Dedifferentiated amniotic fluid mesenchymal stem cell (primary cell): ENCODE measurements at regions not wholly inside any gene's neighbourhood (a gene's known extent, or its start where the extent isn't known, plus 50 kb on each side); places are given as distances from the start of the nearest gene placed in this dataset.

Experiments used
- DNase-seq: peaks from one replicate; pipeline ENCODE4 v3.0.0-alpha.2; 2016; ENCODE audit errors: extremely low spot score

DNA sequence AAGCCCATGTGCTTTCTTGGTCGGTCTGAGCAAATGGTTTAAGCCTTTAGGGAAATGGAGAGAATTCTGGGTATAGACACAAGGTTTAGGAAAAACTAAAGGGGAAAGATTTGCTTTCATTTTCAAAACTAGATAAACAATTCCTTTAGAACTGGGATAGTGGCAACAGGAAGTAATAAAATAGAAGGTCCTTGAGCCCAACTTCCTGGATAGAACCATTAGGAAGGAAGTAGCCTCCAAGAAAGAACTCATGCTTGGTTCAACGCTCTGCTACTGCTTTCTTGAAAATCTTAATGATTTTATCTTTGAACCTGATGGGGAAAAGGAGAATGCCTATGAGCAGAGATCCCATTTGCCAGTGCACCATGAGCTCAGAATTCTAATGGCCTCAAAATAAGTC is 147.0 kb upstream of the THRB start:
- no peak for DNase-seq

DNA sequence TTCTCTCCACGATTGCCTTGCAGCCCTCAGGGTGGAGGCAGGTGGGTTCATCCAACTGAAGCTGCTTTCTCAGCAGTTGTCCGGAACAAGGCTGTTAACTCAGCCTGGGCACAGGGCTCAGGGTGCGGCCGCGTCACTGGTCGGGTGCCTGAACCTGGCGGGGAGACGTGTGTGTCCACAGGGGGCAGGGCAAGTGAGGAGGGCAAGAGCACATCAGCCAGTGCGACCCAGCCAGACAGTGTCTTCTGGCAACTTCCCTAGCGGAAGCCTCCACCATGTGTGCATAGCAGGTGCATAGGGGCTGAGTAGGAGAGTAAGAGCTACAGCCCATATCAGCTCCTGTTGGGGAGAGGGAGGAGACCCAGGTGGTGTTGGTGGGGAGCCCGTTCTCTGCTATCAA is 150.4 kb upstream of the THRB start:
- DNase-seq = no peak

DNA sequence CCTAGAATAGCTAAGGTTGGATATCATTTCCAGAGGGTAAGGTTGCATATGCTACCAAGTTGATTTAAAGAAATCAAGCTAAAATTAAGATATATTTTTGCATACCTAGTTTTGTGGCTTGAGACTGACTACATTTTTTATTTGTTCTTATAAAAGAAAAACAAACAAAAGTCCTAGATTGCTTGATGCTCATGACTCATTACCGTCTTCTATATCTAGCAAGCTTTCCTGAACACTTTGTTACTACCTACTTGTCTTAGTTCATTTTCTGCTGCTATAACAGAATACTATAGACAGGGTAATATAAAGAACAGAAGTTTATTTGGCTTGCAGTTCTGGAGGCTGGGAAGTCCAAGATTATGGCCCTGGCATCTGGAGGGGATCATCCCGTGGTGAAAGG is 152.1 kb upstream of the THRB start:
- DNase-seq = no peak

DNA sequence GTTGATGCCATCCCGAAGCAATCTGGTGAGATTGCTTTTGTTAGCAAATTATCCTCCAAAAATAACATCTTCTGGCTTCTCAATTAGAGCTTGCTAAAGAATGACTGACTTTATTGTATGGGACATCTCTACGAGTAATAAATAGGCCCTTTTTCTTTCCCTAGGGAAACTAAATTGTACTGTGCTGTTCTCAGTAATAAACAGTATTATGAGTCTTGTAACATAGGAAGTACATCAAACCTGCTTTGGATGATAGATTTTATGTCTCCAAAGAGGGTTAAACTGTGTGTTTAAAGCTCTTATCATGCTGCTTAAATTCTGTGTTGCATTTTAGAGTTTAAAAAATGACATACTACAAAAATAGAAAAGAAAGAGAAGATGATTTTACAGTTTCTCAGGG is 153.4 kb upstream of the THRB start:
- DNase-seq = no peak

DNA sequence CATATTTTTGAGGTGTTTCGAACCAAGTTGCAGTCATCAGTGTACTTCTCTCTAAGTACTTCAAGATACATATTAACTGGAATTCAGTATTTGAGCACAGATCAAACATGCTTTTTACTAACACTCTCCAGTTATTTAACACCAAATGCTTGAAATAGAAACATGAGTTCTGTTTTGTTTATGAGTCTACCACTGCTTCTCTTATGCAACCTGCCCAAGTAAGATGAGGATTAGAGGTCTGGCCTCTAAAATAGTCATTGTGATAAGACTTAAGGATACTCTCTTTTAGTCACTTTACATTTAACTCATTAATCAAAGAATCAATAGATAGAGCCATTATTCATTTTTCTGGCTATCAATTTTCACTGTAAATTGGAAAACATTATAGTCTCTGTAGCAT is 156.2 kb upstream of the THRB start:
- DNase-seq = no peak

DNA sequence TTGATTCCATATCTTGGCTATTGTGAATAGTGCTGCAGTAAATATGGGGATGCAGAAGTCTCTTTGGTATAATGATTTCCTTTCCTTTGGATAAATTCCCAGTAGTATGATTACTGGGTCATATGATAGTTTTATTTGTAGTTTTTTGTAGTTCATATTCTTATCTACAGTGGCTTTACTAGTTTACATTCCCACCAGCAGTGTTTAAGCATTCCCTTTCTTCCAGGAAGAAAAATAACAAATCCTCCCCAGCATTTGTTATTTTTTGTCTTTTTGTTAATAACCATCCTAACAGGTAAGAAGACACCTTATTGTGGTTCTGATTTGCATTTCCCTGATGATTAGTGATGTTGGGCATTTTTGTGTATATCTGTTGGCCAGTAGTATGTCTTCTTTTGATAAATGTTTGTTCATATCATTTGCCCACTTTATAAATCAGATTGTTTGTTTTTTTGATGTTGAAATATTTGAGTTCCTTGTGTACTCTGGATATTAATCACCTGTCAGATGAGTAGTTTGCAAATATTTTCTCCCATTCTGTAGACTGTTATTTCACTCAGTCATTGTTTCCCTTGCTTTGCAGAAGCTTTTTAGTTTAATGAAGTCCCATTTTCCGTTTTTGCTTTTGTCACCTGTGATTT is 163.3 kb upstream of the THRB start:
- no peak for DNase-seq

DNA sequence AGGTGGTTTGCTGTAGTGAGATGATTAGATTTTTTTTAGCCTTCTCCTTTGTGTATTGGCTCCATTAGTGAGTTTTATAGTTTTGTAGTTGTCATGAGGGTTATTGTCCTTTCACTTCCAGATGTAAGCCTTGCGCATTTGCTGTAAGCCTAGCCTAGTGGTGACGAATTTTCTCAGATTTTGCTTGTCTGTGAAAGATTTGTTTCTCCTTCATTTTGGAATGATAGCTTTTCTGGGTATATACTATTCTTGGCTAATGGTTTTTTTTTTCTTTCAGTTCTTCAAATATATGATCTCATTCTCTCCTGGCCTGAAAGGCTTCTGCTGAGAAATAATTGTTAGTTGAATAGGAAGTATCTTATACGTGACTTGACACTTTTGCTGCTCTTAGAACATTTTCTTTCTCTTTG is 166.5 kb upstream of the THRB start:
- DNase-seq = no peak

DNA sequence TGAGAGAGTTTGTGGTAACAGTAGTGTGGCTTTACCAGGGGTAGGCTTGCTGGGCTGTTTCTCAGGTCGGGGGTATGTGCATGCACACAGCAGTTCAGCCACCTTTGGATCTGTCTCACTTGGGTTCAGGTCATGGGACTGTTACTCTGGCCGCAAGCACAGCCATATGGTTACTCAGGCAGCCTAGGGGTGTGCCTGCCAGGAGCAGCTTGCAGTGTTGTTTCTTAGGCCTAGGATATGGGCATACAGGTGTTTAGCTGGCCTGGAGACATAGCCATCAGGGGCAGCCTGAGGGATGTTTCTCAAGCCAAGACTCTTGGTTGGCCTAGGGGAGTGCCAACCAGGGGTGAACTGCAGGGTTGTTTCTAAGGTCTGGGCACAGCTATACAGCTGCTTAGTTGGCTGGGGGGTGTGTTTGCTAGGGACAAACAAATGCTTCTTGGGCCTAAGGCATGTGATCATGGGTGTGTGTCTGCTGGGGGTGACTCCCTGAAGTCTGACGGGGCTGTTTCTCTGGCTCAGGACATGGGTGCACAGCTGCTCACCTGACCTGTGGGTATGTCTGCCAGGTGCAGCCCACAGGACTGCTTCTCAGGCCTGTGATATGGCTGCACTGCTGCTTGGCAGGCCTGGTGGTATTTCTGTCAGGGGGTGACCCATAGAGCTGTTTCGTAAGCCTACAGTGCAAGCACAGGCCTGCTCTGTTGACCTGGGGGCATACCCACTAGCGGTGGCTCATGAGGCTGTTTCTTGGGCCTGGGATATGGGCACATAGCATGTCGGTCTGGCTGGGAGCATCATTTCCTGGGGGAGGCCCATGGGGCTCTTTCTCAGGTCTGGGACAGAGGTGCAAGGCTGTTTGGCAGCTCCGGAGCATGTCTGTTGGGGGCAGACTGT is 168.0 kb upstream of the THRB start:
- no peak for DNase-seq

DNA sequence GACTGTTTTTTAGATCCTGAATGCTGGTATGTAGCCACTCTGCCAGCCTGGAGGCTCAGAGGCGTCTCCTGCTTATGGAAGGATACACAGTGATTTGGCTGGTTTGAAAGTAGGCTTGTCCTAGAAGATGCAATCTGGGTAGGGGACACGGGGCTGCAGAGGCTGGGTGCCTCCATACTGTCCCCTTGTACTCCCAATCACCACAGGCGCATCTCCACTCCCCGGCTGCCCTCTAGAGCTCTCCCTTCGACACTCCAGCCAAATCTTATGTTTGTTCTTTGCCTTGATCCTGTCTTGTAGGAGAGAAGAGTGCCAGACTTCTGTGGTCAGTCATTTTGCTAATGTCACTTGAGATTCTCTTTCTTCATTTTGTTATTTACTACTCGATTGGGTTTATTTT is 168.8 kb upstream of the THRB start:
- DNase-seq = no peak

DNA sequence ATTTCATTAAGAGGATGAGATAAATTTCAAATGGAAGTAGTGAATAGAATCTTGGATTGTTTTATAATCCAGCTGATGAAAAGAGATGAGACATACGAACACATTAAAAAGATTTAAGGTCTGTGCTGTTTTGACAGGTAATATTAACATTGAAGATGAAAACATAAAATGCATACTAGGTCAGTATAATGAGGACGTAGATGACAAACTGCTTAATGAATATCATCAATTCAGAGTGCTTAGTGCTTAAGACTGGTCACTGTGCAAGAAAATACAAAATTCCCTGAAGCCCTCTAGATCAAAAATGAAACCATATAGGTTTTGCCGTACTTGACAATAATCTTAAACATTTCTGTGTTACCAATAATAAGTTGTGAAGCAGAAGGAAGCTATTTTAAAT is 173.4 kb upstream of the THRB start:
- no peak for DNase-seq

DNA sequence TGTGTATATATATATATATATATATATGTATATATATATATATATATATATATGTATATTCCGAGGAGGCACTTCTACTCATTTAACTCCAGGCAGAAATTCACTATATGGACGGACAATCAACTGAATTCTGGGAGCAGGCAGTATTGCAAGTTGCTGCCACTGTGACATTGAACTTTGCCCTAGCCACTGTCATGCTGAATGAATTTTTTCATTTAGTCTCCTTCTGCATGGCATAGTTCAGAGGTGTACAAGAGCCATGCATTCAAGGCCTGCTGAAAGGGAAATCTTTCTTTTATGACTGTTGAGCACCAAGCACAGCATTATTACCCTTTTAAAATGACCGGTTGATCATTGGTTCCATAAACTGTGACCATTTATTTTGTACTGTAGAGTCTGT is 176.2 kb upstream of the THRB start:
- DNase-seq = no peak

DNA sequence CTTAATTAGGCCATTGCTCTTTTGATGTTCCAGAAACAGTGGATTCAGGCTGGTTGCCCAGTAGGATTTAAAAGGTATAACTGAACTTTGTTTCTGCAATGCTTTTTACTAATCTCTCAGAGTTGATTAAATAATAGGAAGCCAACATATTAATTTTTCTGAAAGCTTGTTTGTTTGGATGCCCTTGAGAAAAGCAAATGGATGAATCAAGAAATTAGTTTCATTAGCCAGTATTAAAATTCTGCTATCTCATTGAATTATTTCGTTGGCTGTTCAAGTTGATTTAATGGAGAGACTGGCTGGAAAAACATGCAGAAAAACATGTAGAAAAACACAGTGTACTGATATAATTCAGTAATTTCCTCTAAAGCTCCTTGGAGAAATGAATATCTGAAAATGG is 178.9 kb upstream of the THRB start:
- no peak for DNase-seq

DNA sequence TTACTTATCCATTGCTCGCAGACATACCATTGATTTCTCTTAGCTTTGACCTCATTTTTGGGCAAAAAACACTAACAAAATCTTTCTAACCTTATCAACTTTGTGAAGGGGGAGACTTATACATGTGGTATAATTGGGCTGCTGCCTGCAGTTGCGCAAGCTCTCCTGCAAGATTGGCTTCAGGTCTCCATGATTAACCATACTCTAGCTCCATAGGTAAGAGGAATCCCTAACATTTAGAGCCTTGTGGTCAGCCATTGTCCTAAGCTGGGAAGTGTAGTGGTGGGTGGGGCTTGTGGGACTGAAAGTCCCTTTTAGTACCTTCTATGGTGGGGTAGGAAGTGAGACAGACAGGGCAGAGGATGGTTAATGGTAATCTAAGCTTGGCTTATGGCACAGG is 179.6 kb upstream of the THRB start:
- DNase-seq = no peak

DNA sequence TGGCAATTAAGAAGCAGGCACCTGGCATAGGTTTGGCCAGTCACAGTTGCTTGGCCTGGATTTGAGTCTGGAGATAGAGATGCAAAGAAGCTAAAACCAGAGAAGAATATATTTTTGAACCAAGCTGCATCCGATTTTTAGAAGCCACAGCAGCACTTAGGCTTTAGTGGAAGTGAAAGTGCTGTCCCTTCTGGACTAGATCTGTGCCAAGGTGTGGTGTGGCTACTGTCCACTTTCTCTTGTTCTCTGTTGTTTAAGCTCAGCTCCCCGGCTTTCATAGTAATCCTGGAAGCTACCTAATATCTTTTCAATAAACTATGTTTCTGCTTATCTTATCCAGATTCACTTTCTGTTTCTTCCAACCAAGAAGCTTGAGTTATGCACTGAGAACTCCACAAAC is 183.4 kb upstream of the THRB start:
- DNase-seq = no peak

DNA sequence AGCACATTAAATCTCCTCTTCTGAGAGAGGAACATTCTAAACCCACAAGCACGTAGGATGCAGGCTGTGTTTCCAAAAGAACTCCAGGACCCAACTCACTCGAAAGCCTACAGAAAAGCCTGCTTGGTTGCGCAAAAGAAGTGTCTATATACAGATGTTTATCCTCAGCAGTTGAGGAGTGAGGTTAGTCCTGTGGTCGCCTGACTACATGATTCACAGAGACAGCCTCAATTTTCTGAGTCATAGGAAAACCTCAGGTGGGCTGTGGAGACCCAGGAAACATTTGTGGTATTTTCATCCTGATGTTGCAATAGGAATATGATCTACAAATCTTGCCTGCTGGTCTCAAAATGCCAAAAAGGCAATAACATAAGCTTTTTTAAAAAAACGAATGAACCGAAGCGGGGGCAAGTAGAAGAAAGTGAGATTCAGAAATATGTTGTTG is 183.8 kb upstream of the THRB start:
- peak; percentile 47 for DNase-seq

DNA sequence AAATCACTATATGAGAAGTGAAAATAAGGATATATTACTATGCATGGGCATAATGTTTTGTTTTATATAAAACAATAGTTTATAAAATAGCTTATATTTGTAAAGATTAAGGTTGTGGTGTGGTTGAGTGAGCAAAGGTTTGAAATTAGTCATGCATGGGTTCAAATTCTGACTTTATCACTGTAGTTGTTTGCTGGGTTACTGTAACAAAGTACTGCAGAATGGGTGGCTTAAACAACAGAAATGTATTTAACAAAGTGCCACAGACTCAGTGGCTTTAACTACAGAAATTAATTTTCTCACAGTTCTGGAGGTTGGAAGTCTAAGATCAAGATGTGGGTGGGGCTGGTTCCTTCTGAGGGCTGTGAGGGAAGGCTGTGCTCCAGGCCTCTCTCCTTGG is 184.8 kb upstream of the THRB start:
- no peak for DNase-seq

DNA sequence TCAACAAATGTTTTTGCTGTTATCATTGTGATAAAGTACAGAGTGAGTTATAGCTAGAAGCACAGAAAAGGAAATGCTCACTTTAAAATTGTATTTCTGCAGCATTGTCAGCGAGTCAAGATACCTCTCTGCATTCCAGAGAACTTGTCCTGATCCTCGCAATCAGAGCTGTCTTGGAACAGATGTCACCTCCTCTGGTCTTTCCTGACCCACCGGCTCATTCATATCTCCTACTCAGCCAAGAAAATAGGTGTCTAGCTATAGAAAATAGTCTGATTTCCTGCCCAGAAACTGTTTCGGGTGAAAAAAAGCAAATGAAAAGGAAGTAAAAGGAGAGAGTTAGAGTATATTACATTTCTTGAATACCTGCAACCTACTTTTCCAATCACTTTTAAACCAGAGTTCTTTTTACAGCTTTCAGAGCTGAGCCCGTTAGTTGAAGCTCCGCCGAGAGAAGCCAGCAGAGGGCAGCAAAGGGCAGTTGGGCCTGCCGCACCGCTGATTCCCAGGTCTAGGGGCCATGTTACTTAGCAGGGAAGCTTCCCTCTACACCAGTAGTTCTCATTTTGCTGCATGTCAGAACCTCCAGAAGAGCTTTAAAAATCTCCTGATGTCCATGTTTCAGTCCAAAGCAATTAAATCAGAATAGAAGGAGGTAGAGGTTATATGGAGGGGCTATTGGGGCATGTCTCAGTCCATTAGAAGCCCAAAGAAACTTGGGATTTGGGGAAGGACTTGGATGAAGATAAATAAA is 185.7 kb upstream of the THRB start:
- no peak for DNase-seq

DNA sequence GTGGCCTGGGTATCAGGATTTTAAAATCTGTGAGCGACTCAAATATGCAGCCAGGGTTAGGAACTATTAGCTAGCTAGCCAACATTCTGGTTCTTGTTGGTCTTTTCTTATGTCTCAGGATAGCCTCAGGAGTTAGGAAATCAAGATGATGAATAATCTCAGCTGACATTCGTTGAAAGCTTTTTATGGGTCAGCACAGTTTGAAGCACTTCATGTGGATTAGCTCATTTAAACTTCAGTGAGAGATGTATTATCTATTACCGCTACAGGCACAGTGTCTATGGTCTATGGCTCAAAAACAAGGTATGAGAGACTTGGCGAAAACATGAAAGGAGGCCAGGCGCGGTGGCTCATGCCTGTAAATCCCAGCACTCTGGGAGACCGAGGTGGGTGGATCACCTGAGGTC is 187.5 kb upstream of the THRB start:
- DNase-seq = no peak

DNA sequence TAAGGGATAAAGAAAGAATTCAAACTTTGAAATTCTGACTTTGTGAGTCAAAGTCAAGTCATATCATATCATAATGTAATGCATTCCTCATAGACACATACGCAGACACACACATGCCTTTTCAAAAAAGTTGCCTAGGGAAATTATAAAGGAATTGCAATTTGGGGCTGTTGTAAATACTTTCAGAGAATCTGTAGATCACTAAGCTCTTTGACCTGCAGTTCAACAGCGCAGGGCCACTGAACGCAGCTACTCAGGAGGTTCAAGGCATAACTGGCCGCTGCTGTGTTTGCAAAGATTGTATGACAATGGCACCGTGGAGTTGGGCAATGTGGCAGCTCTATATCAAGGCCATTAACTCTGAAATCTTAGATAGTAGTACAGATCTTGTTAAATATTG is 188.4 kb upstream of the THRB start:
- DNase-seq = no peak

DNA sequence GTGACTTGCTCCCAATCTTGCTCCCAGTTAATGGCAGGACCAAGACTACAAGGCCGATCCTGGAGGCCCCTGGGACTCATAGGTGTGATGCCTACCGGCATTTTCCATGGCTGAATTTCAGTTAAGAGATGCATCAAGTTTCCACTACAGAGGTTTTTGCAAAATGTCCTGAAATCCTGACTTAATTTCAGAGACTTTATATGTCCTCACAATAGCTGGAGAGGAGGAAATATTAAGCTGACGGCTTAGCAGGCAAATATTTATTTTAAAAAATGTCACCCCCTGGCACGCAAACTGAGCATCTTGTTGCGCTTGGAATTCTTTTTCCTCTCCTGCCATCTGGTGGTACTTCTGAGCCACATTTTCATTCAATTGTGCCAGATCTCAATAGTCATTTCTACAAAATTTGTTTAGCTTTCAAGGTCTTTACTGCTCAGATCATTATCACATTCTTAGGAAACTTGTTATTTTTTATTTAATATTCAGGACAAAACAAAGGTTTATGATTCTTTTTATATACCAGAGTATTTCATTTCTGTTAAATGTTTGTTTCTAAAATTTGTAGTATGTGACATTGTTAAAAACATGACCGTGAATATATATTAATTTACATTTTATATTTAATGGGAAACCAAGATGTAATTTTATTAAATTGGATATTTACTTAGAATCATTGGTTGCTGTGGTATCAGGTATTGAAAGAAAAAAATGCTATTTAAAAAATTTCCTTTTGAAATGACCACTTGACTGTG is 189.2 kb upstream of the THRB start:
- DNase-seq = peak; percentile 87

DNA sequence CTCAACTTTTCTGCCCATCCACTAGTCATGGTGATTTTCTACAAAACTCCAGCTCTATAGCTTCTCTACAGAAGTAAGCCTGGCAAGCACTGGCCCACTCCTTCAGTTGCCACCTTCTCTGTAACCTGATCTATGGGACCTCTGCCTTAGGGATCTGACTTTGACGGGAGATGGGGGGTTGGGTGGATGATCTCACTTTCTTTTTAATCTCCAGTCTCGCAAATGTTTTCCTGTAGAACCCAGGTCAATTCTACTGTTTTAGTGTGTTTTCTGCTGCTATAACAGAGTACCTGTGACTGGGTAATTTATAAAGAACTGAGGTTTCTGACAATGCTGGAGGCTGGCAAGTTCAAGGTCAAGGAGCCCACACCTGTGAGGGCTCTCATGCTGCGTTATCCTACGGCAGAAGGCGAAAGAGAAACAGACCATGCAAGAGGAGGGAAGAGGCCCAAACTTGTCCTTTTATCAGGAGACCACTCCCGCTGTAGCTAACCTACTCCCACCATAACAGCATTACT is 189.9 kb upstream of the THRB start:
- DNase-seq = no peak

DNA sequence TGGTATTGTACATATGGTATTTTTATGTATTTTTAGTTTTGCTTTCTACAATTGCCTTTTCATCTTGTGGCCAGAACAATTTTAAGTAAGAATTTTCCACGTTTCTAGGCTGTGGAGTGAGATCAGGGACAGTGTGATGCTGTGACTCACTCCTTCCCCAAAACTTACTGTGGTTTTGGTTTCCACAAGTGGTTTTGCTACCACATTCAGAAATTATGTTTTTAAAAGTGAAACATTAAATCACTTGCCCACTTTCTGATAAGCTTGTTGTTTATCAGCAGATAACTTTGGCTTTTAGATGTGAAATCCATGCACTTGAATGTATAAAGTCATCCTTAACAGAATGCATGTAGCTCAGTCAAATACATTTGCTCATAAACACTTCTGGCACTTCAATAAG is 192.2 kb upstream of the THRB start:
- DNase-seq = peak; percentile 49
